DND-41 (cell line): ENCODE measurements at regions not wholly inside any gene's neighbourhood (a gene's known extent, or its start where the extent isn't known, plus 50 kb on each side); places are given as distances from the start of the nearest gene placed in this dataset.

ENCODE experiments used
- EZH2 ChIP-seq: IDR thresholded peaks from 3 replicates; pipeline ENCODE4 v1.6.1; 2012; ENCODE audit warnings: borderline replicate concordance, low read depth, mild to moderate bottlenecking, moderate library complexity, low read length, inconsistent platforms; ENCODE audit not compliant: severe bottlenecking
- TF ChIP-seq, protein P1 (sequence below): IDR thresholded peaks from 2 replicates; pipeline ENCODE4 v1.5.1; 2012; ENCODE audit warnings: borderline replicate concordance, low read length, moderate library complexity, mild to moderate bottlenecking; ENCODE audit not compliant: poor library complexity, severe bottlenecking; ENCODE audit errors: extremely low read depth

DNA sequence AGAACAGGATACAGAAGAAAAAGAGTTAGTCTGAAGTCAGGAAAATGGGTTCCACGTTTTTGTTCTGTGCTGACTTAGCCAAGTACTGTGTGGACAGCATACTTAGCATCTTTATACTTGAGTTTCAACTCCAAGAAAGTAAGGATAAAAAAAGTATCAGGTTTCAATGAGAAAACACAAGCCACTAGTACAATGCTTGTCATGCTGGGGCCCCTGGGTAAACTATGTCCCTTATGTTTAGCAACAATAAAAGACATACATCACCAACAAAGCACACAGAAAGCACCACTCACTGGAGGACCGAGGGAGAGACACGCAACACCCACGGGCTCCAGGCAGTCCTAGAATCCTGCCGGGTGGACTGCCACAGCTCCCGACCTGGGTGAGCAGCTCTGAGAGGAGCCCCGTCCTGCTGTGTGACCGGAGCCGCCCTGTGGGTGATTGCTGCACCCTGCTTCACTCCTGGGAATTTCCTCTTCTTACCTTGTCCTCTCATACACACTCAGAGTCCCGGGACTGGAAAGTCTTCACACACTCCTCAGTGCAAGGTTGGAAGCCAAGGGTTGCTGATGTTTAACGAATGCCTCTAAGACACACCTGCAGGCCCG lies 890.5 kb downstream of the BRD1 start:
- TF ChIP-seq, protein P1, sequence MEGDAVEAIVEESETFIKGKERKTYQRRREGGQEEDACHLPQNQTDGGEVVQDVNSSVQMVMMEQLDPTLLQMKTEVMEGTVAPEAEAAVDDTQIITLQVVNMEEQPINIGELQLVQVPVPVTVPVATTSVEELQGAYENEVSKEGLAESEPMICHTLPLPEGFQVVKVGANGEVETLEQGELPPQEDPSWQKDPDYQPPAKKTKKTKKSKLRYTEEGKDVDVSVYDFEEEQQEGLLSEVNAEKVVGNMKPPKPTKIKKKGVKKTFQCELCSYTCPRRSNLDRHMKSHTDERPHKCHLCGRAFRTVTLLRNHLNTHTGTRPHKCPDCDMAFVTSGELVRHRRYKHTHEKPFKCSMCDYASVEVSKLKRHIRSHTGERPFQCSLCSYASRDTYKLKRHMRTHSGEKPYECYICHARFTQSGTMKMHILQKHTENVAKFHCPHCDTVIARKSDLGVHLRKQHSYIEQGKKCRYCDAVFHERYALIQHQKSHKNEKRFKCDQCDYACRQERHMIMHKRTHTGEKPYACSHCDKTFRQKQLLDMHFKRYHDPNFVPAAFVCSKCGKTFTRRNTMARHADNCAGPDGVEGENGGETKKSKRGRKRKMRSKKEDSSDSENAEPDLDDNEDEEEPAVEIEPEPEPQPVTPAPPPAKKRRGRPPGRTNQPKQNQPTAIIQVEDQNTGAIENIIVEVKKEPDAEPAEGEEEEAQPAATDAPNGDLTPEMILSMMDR: no peak
- TF ChIP-seq EZH2: no peak
